ENCODE measurements at regions not wholly inside any gene's neighbourhood (a gene's known extent, or its start where the extent isn't known, plus 50 kb on each side); places are given as distances from the start of the nearest gene placed in this dataset.
"Not testable (repeated sequence)": the region's sequence is repeated elsewhere in the genome, so short reads cannot be mapped to it uniquely, and the experiment has no call there.

DNA sequence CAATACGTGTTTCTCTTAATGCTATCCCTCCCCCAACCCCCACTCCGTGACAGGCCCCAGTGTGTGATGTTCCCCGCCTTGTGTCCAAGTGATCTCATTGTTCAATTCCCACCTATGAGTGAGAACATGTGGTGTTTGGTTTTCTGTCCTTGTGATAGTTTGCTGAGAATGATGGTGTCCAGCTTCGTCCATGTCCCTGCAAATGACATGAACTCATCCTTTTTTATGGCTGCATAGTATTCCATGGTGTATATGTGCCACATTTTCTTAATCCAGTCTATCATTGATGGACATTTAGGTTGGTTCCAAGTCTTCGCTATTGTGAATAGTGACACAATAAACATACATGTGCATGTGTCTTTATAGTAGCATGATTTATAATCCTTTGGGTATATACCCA, 52.5 kb downstream of the KIAA0408 start:
- DNase-seq (ENCODE audit: low read depth); H3K4me3 ChIP-seq (ENCODE audit: low read depth, low read length): not testable (repeated sequence)

DNA sequence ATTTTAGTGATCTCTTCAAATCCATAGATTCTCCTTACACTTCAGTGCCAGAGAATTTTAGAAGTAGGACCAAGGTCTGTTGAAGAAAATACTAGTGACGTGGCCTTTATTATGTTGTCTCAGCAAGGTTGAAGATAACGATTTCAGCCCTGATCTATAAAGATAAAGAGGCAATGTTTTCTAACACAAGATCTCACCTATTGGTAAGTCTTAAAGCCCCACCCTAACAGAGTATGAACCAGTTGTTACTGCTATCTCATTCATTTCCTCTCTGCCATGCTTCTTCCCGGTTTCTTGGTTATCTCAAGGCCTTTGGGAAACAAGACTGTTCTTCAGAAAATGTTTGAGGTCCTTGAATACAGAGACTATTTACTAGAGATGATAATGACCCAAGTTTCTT, 53.1 kb downstream of the KIAA0408 start:
- H3K4me3 ChIP-seq (ENCODE audit: low read depth, low read length), result no peak overlapping the region
- DNase-seq (ENCODE audit: low read depth), result no peak
- TF ChIP-seq, protein P1, sequence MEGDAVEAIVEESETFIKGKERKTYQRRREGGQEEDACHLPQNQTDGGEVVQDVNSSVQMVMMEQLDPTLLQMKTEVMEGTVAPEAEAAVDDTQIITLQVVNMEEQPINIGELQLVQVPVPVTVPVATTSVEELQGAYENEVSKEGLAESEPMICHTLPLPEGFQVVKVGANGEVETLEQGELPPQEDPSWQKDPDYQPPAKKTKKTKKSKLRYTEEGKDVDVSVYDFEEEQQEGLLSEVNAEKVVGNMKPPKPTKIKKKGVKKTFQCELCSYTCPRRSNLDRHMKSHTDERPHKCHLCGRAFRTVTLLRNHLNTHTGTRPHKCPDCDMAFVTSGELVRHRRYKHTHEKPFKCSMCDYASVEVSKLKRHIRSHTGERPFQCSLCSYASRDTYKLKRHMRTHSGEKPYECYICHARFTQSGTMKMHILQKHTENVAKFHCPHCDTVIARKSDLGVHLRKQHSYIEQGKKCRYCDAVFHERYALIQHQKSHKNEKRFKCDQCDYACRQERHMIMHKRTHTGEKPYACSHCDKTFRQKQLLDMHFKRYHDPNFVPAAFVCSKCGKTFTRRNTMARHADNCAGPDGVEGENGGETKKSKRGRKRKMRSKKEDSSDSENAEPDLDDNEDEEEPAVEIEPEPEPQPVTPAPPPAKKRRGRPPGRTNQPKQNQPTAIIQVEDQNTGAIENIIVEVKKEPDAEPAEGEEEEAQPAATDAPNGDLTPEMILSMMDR (IDR thresholded peaks at IDR 0.05; ENCODE audit: insufficient read depth, low read length), result no peak

DNA sequence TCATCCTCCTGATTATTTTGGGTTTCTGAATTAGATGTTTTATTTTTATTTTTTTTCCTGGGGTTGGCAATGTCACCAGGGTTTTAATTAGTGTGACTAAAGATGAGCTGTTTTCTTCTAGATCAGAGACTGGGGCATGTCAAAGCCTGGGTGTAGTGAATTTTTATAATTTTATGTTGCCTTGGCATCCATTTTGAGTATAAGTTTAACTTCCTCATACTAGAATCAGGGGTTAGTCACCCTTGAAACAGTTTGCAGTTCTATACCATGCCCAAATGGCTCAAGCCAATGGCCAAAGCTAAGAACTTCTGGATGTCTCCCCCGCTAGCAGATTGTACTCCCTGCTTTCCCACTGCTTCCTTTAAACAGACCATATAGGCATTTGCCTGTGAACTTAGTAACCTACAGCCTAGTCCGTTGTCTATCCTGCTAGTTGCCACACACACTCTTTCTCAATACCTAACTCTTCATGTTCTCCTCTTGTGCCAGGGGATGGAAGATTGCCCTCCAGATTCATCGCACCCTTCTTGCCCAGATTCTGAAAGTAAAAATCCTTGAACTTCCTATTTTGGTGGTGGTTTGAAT, 54.5 kb downstream of the KIAA0408 start:
- TF ChIP-seq, protein P1 (IDR thresholded peaks at IDR 0.05; ENCODE audit: insufficient read depth, low read length), result no peak
- no peak overlapping the region for H3K4me3 ChIP-seq (ENCODE audit: low read depth, low read length)
- no peak for DNase-seq (ENCODE audit: low read depth)

DNA sequence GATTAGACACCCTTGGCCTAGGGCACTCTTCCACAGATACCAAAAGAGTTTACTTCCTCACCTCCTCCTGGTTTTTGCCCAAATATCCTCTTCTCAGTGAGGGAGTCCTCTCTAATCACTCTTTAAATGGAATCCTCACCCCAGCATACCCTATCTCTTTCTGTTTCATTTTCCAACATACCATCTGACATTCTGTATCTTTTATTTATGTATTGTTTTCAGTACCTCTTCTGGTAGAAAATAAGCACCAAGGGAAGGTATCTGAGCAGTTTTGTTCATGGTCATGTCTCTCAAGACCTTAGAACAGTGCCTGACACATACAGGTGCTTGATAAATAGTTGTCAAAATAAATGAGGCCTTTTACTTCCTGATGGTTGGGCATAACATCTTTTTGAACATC, 55.1 kb downstream of the KIAA0408 start:
- TF ChIP-seq, protein P1 (IDR thresholded peaks at IDR 0.05; ENCODE audit: insufficient read depth, low read length), result no peak
- no peak for DNase-seq (ENCODE audit: low read depth)
- H3K4me3 ChIP-seq (ENCODE audit: low read depth, low read length), result no peak overlapping the region

DNA sequence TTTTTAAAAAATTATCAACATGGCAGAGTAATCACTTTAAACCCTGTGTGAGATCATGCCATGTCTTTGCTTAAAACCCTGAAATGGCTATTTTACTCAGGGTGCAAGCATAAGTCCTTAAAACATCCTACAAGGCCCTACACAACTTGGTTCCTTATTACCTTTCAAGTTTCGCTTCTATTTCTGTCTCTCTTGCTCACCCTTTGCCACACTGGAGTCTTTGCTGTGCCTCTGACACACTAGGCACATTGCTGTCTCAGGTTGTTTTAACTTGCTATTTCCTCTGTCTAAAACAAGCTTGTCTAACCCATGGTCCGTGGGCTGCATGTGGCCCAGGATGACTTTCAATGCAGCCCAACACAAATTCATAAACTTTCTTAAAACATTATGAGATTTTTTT, 55.6 kb downstream of the KIAA0408 start:
- no peak for DNase-seq (ENCODE audit: low read depth)
- TF ChIP-seq, protein P1 (IDR thresholded peaks at IDR 0.05; ENCODE audit: insufficient read depth, low read length), result no peak
- H3K4me3 ChIP-seq (ENCODE audit: low read depth, low read length), result no peak overlapping the region

DNA sequence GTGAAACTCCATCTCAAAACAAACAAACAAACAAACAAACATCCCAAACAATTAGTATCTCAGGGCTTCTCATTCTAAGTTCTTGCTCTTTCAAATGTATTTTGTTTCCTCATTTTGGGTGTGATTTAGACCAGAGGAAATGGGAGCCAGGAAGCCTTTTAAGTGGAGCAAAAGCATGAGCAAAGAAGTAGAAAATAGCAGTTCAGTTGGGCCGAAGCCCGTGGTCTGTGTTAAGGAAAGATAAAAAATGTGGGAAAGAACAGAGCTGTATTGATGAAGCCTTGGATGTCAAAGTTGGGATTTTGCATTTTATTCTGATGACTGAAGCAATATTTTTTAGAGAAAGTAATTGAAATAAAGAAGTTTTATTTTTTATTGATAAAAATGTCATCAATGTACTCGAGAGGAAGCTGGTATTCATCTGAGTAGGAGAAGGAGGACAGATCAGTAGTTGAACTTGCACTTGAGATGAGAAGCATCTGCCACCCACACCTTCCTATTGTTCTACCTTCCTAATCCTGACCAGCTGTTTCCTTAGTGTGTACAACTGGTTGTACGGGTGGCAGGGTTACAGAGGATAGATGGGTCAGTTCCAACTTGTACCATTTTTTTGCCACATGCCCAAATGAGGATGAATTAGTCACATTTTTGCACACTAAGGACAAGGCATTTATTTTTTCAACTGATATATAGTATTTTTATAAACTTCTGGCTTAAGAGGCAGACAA, 56.1 kb downstream of the KIAA0408 start:
- TF ChIP-seq, protein P1 (IDR thresholded peaks at IDR 0.05; ENCODE audit: insufficient read depth, low read length), result no peak
- DNase-seq (ENCODE audit: low read depth), result peak; percentile 26
- no peak overlapping the region for H3K4me3 ChIP-seq (ENCODE audit: low read depth, low read length)

DNA sequence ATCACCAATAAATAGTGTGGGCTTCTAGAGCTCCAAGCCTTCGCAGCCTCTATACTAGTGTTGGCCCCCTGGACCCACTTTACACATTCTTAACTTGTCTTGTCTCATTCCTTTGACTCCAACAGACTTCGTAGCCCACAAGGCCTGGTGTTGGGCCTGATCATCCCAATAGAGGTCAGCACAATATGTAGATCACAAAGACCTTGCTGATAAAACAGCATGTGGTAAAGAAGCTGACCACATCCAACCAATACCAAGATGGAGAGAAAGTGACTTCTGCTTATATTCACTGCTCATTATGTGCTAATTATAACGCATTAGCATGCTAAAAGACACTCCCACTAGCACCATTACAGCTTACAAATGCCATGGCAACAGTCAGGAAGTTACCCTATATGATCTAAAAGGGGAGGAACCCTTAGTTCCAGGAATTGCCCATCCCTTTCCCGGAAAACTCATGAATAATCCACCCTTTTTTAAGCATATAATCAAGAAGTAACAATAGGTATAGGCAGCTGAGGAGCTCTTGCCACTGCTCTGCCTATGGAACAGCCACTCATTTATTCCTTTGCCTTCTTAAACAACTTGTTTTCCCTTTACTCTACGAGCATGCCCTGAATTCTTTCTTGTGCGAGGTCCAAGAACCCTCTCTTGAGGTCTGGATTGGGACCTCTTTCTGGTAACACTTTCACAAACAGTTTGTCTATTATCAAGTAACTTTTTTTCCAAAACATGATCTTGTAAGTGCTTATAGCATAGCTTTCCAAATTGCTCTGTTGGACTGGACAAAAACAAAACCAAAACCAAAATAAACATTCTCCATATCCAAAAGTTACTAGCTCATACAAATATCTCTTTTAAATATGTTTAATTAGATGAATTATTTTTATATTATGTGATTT, 54.6 kb upstream of the ECHDC1 start:
- TF ChIP-seq, protein P1 (IDR thresholded peaks at IDR 0.05; ENCODE audit: insufficient read depth, low read length), result no peak
- peak; percentile 63 for DNase-seq (ENCODE audit: low read depth)
- H3K4me3 ChIP-seq (ENCODE audit: low read depth, low read length), result no peak overlapping the region
